Stimulated activated CD4-positive, alpha-beta T cell treated with anti-CD3 and anti-CD28 coated beads, Interleukin-1b, Interleukin-23, amount 100 ng/mL, for 24 hours (primary cell): ENCODE measurements at regions not wholly inside any gene's neighbourhood (a gene's known extent, or its start where the extent isn't known, plus 50 kb on each side); places are given as distances from the start of the nearest gene placed in this dataset.

Experiments
- DNase-seq, 4 experiments: peaks; one replicate each; pipeline ENCODE4 v3.0.0-alpha.2; 2020; ENCODE audit warnings: low read depth in 4 of 4, low spot score in 1 of 4

DNA sequence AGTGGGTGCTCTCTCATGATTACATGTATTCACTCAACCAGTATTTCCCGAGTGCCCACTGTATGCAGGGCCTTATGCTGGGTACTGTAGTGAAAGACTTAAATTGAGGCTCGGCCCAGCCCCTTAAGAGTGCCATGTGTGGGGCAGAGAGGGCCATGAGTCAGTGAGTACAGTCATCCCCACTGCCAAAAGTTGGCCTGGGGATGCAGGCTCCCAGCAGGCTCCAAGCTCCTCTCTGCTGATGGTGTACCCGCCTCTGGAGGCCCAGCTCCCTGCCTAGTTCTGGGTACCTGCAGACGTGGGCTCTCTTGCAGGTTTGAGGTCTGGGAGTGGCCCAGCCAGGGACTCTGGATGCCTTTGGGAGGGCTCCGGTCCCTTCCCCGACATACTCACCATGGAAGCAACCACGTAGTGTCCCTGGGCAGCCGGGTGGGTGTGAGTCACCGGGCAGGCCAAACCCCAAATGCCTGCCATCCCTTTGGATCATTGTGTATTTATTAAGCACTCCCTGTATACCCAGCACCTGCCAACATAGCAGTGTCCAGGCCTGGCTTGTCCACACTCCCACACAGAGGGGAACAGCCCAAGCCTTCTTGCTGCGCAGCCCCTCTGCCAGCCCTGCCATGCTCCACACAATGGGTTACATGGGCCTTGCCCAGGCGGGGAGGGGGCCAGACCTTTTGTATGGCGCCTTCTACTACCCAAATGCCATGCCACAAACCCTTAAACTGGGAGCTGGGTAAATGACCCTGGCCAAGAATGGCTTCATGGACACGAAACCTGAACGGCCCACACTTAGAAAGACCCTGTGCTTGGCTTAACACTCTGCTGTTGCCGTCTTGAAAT lies 153.6 kb downstream of the VEGFA start:
- DNase-seq = no peak

- no peak for DNase-seq
These were observed 152.7 kb downstream of the VEGFA start for GRCh38 chr6:43922426-43923375.

- DNase-seq = no peak
These were observed 151.8 kb downstream of the VEGFA start for GRCh38 chr6:43921548-43922425.

DNA sequence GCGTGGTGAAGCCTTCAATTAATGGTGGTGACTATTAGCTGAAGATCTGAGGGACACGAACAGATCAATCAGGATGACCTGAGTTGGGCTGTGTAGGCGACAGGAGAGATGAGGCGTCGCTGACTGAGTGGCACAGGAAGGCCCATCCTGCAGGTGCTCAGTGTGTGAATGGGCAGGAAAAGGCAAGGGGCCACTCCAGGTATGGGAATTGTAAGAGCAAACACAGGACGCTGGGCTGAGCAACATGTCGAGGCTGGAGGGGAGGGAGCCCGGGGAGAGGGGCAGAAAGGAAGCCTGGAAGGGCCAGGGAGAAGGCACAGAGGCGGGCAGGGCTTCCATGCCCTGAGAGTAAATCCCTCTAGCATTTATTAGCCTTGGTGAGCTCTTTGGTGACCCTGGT lies 151.0 kb downstream of the VEGFA start:
- no peak for DNase-seq

GRCh38 chr6:43919774-43920173 lies 149.8 kb downstream of the VEGFA start:
- DNase-seq = no peak

DNA sequence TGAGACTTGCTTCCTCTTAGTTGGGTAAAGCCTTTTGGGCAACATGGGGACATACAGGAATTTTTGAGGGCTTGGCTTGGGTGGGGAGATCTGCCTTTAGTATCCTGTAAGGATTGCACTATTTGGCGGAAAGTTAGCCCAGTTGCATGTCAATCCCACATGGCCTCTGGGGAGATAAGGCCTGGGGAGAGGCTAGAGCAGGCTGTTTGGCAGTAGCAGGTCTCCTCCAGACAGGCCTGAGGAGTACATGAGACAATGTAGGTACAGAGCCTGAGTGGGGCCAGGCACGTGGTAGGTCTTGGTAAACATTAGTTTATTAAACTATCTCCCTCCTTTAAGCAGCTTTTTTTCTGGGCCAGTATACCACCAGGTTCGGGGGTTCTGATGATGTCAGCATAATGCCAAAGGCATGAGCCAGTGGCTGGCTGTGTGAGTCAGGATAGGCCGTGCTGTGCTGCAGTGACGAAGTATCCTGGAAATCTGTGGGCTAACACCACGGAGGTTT lies 147.9 kb downstream of the VEGFA start:
- DNase-seq = no peak

DNA sequence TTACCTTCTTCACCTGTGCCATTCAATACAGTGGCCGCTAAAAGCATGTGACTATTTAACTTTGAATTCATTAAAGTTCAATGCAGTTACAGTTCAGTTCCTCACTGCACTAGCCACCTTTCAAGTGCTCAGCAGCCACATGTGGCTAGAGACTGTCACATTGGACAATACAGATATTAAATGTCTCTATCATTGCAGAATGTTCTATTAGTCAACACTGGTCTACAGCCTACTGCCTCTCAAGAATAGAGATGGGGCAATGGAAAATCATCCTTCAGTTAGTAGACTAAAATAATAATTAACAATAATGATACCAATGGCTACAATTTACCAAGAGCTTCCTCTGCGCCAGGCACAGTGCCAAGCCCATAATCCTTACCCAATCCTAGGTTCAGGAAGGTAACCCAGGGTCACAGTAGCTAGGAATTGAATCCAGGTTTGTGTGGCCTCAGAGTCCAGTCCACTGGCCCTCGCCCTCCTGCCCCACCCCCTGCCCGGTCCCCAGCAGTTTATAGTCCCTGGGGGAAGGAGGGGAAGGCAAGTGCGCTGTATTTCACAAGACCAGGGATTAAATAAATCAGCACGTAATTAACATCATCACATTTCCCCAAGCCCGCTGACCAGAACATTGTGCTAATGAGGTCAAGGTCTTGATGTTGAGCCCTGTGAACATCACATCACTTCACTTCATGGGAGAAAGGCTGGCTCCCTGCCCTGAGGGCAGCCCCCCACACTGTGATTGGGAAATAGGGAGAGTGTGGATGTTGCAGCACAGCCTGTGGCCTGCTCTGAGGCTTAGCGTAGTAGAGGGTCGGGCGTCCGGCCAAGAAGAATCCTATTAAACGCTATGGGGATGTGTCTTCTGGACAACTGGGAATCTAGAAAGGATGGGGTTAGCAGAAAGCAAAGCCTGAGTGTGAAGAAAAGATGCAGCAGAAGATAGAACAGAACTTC lies 147.2 kb downstream of the VEGFA start:
- DNase-seq = no peak

DNA sequence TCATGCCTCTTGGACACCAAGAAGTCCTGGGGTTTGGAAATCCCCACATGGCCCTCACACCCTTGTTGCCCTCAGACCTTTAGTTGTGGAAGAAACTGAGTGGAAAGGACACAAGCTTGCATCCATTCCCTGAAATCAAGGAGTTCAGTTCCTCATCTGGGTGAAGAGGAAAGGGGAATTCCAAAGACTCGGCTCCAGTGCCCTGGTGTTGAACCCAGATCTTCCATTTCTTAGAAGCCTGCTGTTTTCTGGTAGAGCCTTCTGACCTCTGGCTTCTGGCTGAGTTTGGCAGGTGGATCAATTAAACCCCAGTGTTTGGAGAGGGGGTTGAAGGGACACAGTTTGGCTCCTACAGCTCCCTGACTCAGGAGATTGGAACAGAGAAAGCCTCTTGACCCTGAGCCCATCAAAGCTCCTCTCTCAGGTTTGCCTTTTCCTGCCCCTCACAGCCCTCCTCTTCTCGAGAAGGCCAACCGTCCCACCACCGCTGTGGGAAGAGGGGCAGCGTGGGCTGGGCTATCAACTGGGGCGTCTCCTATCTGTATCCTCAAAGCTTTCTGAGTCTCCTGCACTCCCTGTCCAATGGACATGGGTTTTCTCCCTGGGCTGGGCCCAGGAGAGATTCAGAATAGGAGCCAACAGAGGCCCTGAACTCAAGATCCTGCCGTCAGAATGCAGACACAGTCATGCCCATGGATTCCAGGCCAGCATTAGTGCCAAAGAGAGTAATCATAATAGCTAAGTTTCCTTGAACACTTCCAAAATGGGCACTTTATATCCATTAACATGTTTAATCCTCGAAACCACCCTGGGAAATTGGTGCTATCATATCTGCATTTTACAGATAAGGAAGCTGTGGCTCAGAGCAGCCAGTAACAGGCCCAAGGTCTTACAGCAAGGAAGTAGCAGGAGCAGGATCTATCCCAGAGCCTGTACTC lies 146.2 kb downstream of the VEGFA start:
- DNase-seq = no peak

DNA sequence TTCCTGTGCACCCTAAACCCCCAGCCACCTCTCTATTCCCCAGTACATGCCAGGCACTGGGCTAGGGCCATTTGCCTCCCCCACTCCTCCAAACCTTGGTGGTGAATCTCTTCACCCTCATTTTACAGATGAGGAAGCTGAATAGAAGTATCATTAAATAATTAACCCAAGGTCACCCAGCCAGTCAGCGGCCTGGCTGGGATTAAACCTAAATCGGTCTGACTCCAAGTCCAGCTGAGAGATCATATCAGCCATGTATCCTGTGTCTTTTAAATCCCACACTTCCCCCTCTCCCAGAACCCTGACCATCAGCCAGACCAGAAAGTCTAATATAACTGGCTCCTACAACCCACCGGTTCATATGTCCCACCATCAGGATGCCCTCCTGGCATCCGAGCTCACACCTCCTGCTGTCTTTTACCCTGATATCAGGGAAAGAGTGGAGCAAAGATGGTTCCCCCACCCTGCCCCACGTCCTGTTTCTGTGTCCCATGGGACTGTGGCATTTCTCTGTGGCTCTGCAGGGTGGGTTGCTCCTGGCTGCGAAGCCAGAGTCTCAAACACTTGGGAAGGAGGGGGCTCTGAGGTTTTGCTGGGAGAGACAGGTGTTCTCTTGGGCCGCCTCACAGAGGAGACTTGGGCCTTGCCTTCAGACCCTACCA lies 145.3 kb downstream of the VEGFA start:
- DNase-seq = no peak

- no peak for DNase-seq
These were observed 144.5 kb downstream of the VEGFA start for GRCh38 chr6:43914272-43915147.

- no peak for DNase-seq
These were observed 143.6 kb downstream of the VEGFA start for GRCh38 chr6:43913375-43914271.

DNA sequence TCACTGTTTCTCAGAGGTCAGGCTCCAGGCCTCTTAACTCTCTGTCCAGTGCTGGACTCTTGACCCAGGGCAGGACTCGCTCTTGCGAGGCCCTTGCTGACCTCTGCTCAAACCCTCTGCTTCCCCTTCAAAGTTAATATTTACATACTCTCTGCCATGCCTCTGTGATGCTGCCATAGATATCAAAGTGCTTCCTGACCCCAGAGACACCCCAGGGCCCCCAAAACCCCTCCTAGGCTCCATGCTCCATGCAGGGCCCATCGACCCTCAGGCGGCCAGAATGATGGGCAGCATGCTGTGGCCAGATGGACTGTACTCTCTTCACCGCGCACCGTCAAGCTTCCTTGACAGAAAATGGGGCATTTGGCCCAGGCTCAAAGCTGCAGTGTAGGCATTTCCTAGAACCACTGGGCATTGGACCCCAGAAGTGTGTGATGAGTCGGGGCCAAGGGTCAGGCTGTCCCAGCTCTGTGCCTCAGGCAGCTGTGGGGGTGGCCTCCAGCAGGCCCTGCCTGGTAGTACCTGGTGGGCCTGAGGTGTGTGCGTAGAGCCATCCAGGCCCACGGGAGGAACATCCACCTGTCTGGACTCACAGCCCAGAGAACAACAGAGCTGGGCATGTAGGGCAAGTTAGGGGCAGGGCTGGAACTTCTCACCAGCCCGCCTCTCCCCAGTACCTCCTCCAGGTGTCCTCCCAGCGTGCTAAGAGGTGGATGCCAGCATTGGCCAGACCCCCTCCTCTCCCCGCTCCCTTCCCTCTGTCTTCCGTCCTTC lies 142.8 kb downstream of the VEGFA start:
- no peak for DNase-seq

DNA sequence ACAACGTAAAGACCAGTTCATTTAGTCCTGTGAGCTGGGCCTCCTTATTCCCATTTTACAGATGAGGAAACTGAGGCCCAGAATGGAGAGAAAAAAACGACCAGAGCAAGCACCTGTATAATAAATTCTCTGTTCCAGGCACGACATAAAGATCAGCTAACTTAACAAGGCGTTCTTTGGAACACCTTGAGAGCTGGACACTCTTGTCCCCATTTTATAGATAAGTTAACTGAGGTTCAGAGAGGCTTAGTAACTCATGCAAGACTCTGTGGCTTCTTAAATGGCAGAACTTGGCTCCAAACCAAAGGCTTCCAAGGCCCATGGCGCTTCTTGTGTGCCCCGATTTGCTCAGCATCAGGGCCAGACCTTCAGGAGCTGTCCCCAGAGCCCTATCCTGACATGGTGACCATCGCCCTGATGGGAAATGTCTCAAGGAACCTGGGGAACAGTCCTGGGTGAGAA lies 142.1 kb downstream of the VEGFA start:
- no peak for DNase-seq

DNA sequence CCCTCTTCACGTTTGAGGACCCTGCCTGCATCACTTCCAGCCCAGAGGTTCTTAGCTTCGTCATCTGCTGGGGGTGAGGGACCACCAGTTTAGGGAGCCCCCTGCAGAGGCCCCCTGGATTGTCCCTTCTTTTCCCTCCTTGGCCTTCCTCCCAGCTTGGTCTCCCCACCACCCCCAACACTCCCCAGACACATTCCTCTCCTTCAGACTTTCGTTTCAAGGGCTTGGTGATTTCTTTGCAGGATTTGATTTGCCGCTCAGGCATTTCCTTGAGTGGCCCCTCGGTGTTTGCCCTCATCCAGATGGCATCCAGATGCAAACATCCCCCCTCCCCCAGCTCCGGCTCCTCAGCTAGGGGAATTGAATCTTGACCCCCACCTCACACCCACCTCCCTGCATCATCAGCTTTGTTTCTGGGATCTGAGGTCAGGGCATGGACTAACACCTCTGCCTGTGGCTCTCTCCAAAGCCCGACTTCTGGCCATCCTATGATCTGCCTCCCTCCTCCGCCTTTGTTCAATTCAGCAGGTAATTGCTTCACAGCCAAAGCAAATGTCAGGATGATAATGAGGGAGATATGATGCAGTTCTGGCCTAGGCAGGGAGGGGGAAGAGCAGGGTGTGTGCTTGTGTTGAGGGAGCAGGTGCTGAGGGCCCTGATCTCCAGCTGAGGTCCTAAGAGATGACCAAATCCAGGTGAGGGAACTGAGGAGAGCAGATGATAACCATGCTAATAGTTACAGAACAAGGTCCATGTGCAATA lies 141.5 kb downstream of the VEGFA start:
- DNase-seq = no peak
